Ascending aorta (tissue), 2 donors: ENCODE measurements at regions not wholly inside any gene's neighbourhood (a gene's known extent, or its start where the extent isn't known, plus 50 kb on each side); places are given as distances from the start of the nearest gene placed in this dataset.

Experiments
- DNase-seq, 2 donors: peaks; one replicate each; pipeline ENCODE4 v3.0.0-alpha.2; 2019; ENCODE audit warnings: low spot score in 2 of 2
- H3K27ac ChIP-seq, 2 donors: fragments of 200-600 bp; sonication (generic); one replicate each; pipeline ENCODE4 v1.5.1; 2016 to 2017; ENCODE audit warnings: mild to moderate bottlenecking in 1 of 2
- H3K27me3 ChIP-seq: fragments of 200-600 bp; sonication (generic); one replicate; pipeline ENCODE4 v1.5.1; 2017
- H3K36me3 ChIP-seq, 2 donors: fragments of 200-600 bp; sonication (generic); one replicate each; pipeline ENCODE4 v1.5.1; 2016
- H3K4me1 ChIP-seq, 2 donors: fragments of 200-600 bp; sonication (generic); one replicate each; pipeline ENCODE4 v1.5.1; 2016 to 2017; ENCODE audit warnings: mild to moderate bottlenecking in 1 of 2
- H3K4me3 ChIP-seq, 2 donors: fragments of 200-600 bp; sonication (generic); one replicate each; pipeline ENCODE4 v1.5.1; 2016 to 2017; ENCODE audit warnings: mild to moderate bottlenecking in 1 of 2
- H3K9me3 ChIP-seq, 2 donors: fragments of 200-600 bp; sonication (generic); one replicate each; pipeline ENCODE4 v1.5.1; 2016
- intact Hi-C: fragments of 100-400 bp; cut with DNase I; formaldehyde crosslinking; loops from one replicate; pipeline ENCODE4 v1.15.1; 2023
- TF ChIP-seq, protein P1 (sequence below), 3 experiments: fragments of 200-600 bp in 2 of 3; fragments of 450-650 bp in 1 of 3; sonication (generic) in 2 of 3; IDR thresholded peaks; one replicate each; pipeline ENCODE4 v1.5.1; 2016 to 2019; ENCODE audit warnings: antibody characterized with exemption in 3 of 3, mild to moderate bottlenecking in 1 of 3, moderate library complexity in 1 of 3

GRCh38 chr4:14863418-14864364, 138.6 kb upstream of the CPEB2 start:
- no peaks in the 10 kb centered on the region for H3K9me3 ChIP-seq
- no peaks in the 10 kb centered on the region for H3K4me1 ChIP-seq
- H3K4me3 ChIP-seq = no peak overlapping the region
- no peak for DNase-seq
- peak overlapping the region in 1 of 2 donors; percentile 16 for H3K27ac ChIP-seq
- no peaks in the 10 kb centered on the region for H3K36me3 ChIP-seq
- intact Hi-C loops = no loop called here
- H3K27me3 ChIP-seq = no peaks in the 10 kb centered on the region
- TF ChIP-seq, protein P1, sequence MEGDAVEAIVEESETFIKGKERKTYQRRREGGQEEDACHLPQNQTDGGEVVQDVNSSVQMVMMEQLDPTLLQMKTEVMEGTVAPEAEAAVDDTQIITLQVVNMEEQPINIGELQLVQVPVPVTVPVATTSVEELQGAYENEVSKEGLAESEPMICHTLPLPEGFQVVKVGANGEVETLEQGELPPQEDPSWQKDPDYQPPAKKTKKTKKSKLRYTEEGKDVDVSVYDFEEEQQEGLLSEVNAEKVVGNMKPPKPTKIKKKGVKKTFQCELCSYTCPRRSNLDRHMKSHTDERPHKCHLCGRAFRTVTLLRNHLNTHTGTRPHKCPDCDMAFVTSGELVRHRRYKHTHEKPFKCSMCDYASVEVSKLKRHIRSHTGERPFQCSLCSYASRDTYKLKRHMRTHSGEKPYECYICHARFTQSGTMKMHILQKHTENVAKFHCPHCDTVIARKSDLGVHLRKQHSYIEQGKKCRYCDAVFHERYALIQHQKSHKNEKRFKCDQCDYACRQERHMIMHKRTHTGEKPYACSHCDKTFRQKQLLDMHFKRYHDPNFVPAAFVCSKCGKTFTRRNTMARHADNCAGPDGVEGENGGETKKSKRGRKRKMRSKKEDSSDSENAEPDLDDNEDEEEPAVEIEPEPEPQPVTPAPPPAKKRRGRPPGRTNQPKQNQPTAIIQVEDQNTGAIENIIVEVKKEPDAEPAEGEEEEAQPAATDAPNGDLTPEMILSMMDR (IDR thresholded peaks at IDR 0.05) = no peak

GRCh38 chr4:14864365-14865030, 137.8 kb upstream of the CPEB2 start:
- no peaks in the 10 kb centered on the region for H3K9me3 ChIP-seq
- no peaks in the 10 kb centered on the region for H3K4me1 ChIP-seq
- H3K27me3 ChIP-seq = no peaks in the 10 kb centered on the region
- DNase-seq = no peak
- TF ChIP-seq, protein P1 (IDR thresholded peaks at IDR 0.05) = no peak
- H3K36me3 ChIP-seq = no peaks in the 10 kb centered on the region
- intact Hi-C loops = no loop called here
- no peak overlapping the region for H3K4me3 ChIP-seq
- peak overlapping the region in 1 of 2 donors; percentile 16 for H3K27ac ChIP-seq

DNA sequence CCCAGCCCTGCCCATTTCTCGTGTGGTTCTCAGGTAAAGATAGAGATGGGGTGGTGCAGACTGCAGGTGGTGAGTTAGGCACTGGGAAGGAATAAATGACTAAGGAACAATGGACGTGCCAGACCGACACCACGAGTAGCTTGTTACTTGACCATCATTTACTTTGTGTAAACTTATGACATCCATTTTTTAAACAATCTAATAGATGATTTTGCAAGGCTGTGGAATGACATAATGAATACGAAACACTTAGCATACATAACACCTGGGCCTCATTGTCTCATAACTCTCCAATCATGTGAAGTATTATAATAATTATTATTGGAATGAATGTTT, 137.3 kb upstream of the CPEB2 start:
- Histone ChIP-seq H3K4me3 (no peak overlapping the region), H3K36me3 (no peaks in the 10 kb centered on the region), H3K4me1 (no peaks in the 10 kb centered on the region), H3K9me3 (no peaks in the 10 kb centered on the region), H3K27ac (no peak overlapping the region), H3K27me3 (no peaks in the 10 kb centered on the region)
- TF ChIP-seq, protein P1 (IDR thresholded peaks at IDR 0.05) = no peak
- DNase-seq = no peak
- intact Hi-C loops = no loop called here

DNA sequence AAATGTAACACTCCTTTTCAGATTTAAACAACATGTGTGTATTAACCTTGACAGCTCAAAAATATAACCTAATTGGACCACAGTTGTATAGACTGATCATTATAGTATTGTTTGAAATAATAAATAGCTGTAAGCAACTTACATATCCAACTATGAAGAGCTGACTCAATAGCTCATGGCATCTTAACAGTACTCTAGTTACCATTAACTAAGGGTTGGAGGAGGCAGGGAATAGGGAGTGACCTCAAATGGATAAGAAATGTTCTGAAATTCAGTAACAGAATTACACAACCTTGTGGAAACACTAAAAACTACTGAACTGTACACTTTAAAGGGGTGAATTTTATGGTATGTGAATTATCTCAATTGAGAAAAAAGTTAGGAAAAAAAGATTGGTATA, 136.5 kb upstream of the CPEB2 start:
- Histone ChIP-seq H3K27ac (no peak overlapping the region), H3K9me3 (no peaks in the 10 kb centered on the region), H3K4me1 (no peaks in the 10 kb centered on the region), H3K4me3 (no peak overlapping the region), H3K27me3 (no peaks in the 10 kb centered on the region), H3K36me3 (no peaks in the 10 kb centered on the region)
- TF ChIP-seq, protein P1 (IDR thresholded peaks at IDR 0.05) = no peak
- DNase-seq = no peak
- intact Hi-C loops = no loop called here

DNA sequence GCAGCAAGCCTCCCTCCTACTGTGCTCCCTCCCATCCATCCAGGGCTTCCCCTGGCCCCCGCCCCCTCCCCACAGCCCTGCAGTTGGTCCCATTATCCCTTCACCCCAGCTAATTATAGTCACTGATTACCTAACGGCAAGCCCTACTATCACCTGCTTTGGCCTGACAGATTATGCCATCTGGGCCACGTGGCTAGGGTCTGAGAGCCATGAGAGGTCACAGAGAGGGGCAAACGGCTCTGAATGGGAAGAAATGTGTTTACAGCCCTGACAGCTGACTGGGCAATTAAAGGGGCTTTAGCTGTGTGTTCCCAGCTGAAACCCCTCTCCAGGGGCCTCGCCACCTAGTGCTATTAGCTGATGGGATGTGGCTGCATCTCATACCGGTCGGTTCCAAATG, 134.4 kb upstream of the CPEB2 start:
- no peaks in the 10 kb centered on the region for H3K36me3 ChIP-seq
- no peaks in the 10 kb centered on the region for H3K4me1 ChIP-seq
- no peaks in the 10 kb centered on the region for H3K9me3 ChIP-seq
- DNase-seq = no peak
- no peak overlapping the region for H3K4me3 ChIP-seq
- no peaks in the 10 kb centered on the region for H3K27me3 ChIP-seq
- TF ChIP-seq, protein P1 (IDR thresholded peaks at IDR 0.05) = no peak
- intact Hi-C loops = no loop called here
- H3K27ac ChIP-seq = no peak overlapping the region
